B cell (primary cell): ENCODE measurements at regions not wholly inside any gene's neighbourhood (a gene's known extent, or its start where the extent isn't known, plus 50 kb on each side); places are given as distances from the start of the nearest gene placed in this dataset.

Experiments used
- ATAC-seq: fragments of 200-7000 bp; cut with Tn5 transposase; one replicate; pipeline ENCODE4 v1.10.0; 2021; ENCODE audit warnings: low read depth, mild to moderate bottlenecking, moderate number of reproducible peaks, moderate library complexity
- CTCF ChIA-PET: fragments of 350-600 bp; sonication (Branson Sonifier 250); formaldehyde crosslinking; loops from one replicate; lab custom pipeline; 2021; ENCODE audit warnings: antibody characterized with exemption, inconsistent platforms; lab: Charles Lee
- POLR2A ChIA-PET: fragments of 350-600 bp; sonication (Branson Sonifier 250); formaldehyde crosslinking; loops from one replicate; lab custom pipeline; 2021; ENCODE audit warnings: antibody characterized with exemption; lab: Charles Lee
- DNase-seq: peaks from one replicate; pipeline ENCODE4 v3.0.0; 2013
- H2AFZ ChIP-seq: 2 replicates; pipeline ENCODE4 v1.6.1; 2012; ENCODE audit warnings: mild to moderate bottlenecking, low read depth, low read length; ENCODE audit not compliant: insufficient read depth, poor library complexity, severe bottlenecking
- H3K27ac ChIP-seq, 2 donors: 1 replicate in 1 of 2; 2 replicates in 1 of 2; pipeline ENCODE4 v1.5.1; 2012 to 2013; ENCODE audit warnings: low read length in 2 of 2, mild to moderate bottlenecking in 2 of 2, moderate library complexity in 1 of 2
- H3K27me3 ChIP-seq, 4 experiments: fragments of 200-600 bp in 1 of 4; sonication (generic) in 1 of 4; replicated peaks in 1 of 4; 1 replicate in 2 of 4; 2 replicates in 2 of 4; pipeline versions ENCODE4 v1.6.1 to v1.7.0; 2013 to 2016; ENCODE audit warnings: low read length in 3 of 4, mild to moderate bottlenecking in 2 of 4, mixed read lengths in 1 of 4, moderate library complexity in 1 of 4; ENCODE audit not compliant: insufficient read depth in 4 of 4, control insufficient read depth in 3 of 4; ENCODE audit errors: control extremely low read depth in 1 of 4
- H3K36me3 ChIP-seq, 2 experiments: replicated peaks in 1 of 2; 1 replicate in 1 of 2; 2 replicates in 1 of 2; pipeline versions ENCODE4 v1.6.1 to v1.7.1; 2013; ENCODE audit warnings: low read length in 1 of 2; ENCODE audit not compliant: insufficient read depth in 2 of 2, control insufficient read depth in 1 of 2; ENCODE audit errors: control extremely low read depth in 1 of 2, extremely low read depth in 1 of 2
- H3K4me1 ChIP-seq, 2 donors: fragments of 200-600 bp in 1 of 2; sonication (generic) in 1 of 2; 1 replicate in 1 of 2; 2 replicates in 1 of 2; pipeline versions ENCODE4 v1.5.1 to v1.6.1; 2013 to 2017; ENCODE audit warnings: low read length in 2 of 2; ENCODE audit not compliant: control insufficient read depth in 2 of 2, insufficient read depth in 2 of 2
- H3K4me2 ChIP-seq: replicated peaks from 2 replicates; pipeline ENCODE3; 2012; ENCODE audit warnings: mild to moderate bottlenecking, low read depth, low read length; ENCODE audit not compliant: poor library complexity, severe bottlenecking
- H3K4me3 ChIP-seq, 5 experiments: fragments of 200-600 bp in 1 of 5; sonication (generic) in 1 of 5; 1 replicate in 3 of 5; 2 replicates in 2 of 5; pipeline versions ENCODE4 v1.5.1 to v1.7.0; 2011 to 2016; ENCODE audit warnings: low read length in 4 of 5, mild to moderate bottlenecking in 4 of 5, low read depth in 2 of 5, control low read depth in 1 of 5, moderate library complexity in 1 of 5; ENCODE audit not compliant: insufficient read depth in 1 of 5; ENCODE audit errors: control extremely low read depth in 1 of 5, extremely low read depth in 1 of 5
- H3K79me2 ChIP-seq: fragments of 200-600 bp; sonication (generic); one replicate; pipeline ENCODE4 v1.6.0; 2016; ENCODE audit warnings: low read length; ENCODE audit not compliant: control insufficient read depth, insufficient read depth
- H3K9ac ChIP-seq: fragments of 200-600 bp; sonication (generic); 2 replicates; pipeline ENCODE4 v1.6.1; 2017; ENCODE audit warnings: mild to moderate bottlenecking, low read length, moderate library complexity
- H3K9me3 ChIP-seq, 3 donors: one replicate each; pipeline versions ENCODE4 v1.6.1 to v1.7.1; 2013; ENCODE audit warnings: low read length in 2 of 3; ENCODE audit not compliant: control insufficient read depth in 2 of 3, insufficient read depth in 1 of 3; ENCODE audit errors: control extremely low read depth in 1 of 3
- H4K20me1 ChIP-seq: 2 replicates; pipeline ENCODE4 v1.6.0; 2012; ENCODE audit warnings: mild to moderate bottlenecking, low read length; ENCODE audit not compliant: insufficient read depth, control insufficient read depth, poor library complexity, severe bottlenecking
- H3K27ac Mint-ChIP-seq: one replicate; pipeline ENCODE4 v1.8.0; 2021; ENCODE audit warnings: mixed read lengths
- H3K27me3 Mint-ChIP-seq: one replicate; pipeline ENCODE4 v1.8.0; 2021; ENCODE audit warnings: mixed read lengths
- H3K4me1 Mint-ChIP-seq: one replicate; pipeline ENCODE4 v1.8.0; 2021; ENCODE audit warnings: mixed read lengths
- H3K4me3 Mint-ChIP-seq: one replicate; pipeline ENCODE4 v1.8.0; 2021; ENCODE audit warnings: mixed read lengths
- H3K9me3 Mint-ChIP-seq: one replicate; pipeline ENCODE4 v1.8.0; 2022; ENCODE audit warnings: mixed read lengths; ENCODE audit not compliant: insufficient read depth
- EZH2 ChIP-seq: IDR thresholded peaks from 2 replicates; pipeline ENCODE4 v1.6.1; 2012; ENCODE audit warnings: borderline replicate concordance, low read depth, mild to moderate bottlenecking, moderate library complexity, low read length; ENCODE audit not compliant: insufficient read depth, poor library complexity, severe bottlenecking
- WGBS: methylation state at CpG from one replicate; pipeline ENCODE4 v1.1.5; 2013; ENCODE audit warnings: missing lambda C conversion rate; ENCODE audit not compliant: insufficient coverage; 5-methylcytosine and 5-hydroxymethylcytosine counted together
- intact Hi-C: fragments of 100-400 bp; cut with micrococcal nuclease; formaldehyde crosslinking; loops from one replicate; pipeline ENCODE4 v1.10.0; 2022
- TF ChIP-seq, protein P1 (sequence below): fragments of 200-600 bp; IDR thresholded peaks from one replicate; pipeline ENCODE4 v1.8.0; 2022; ENCODE audit warnings: antibody characterized with exemption, mild to moderate bottlenecking

DNA sequence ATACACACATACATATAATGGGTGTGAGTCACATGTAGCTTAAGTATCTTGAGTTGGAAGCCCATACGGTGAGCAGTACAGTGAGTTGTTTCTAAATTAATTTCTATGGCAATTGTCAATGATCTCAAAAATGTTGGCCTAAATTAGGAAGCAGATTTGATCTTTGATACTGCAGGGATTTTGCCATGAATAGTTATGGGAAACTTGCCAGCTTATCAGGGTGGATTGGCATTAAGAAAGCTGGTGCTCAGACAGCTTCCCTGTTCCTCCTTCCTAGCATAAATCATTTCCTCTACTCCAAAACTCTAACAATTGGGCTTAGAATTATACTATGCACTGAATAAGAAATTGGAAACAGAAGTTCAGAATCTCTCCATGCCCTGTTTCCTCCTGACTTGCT is 150.9 kb upstream of the FRMD6 start:
- TF ChIP-seq, protein P1, sequence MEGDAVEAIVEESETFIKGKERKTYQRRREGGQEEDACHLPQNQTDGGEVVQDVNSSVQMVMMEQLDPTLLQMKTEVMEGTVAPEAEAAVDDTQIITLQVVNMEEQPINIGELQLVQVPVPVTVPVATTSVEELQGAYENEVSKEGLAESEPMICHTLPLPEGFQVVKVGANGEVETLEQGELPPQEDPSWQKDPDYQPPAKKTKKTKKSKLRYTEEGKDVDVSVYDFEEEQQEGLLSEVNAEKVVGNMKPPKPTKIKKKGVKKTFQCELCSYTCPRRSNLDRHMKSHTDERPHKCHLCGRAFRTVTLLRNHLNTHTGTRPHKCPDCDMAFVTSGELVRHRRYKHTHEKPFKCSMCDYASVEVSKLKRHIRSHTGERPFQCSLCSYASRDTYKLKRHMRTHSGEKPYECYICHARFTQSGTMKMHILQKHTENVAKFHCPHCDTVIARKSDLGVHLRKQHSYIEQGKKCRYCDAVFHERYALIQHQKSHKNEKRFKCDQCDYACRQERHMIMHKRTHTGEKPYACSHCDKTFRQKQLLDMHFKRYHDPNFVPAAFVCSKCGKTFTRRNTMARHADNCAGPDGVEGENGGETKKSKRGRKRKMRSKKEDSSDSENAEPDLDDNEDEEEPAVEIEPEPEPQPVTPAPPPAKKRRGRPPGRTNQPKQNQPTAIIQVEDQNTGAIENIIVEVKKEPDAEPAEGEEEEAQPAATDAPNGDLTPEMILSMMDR = no peak
- TF ChIP-seq EZH2 = no peak
- Mint-ChIP-seq H3K4me3 (no peak overlapping the region), H3K27me3 (peaks cover 11% of the 10 kb centered on the region), H3K9me3 (peaks cover 13% of the 10 kb centered on the region), H3K27ac (no peak overlapping the region), H3K4me1 (no peaks in the 10 kb centered on the region)
- H3K4me2 ChIP-seq = no peak overlapping the region
- no peaks in the 10 kb centered on the region for H3K36me3 ChIP-seq
- no peak overlapping the region for H2AFZ ChIP-seq
- POLR2A ChIA-PET = no interaction called here
- H3K27ac ChIP-seq = no peak overlapping the region
- H3K4me3 ChIP-seq = no peak overlapping the region
- H3K9ac ChIP-seq = no peak overlapping the region
- ATAC-seq (no peak), DNase-seq (no peak)
- 100% methylated on average over 1 of the region's 1 CpG for WGBS
- H3K79me2 ChIP-seq = no peaks in the 10 kb centered on the region
- H3K9me3 ChIP-seq = peaks cover 0 to 1% (median 0%) of the 10 kb centered on the region in 3 donors
- CTCF ChIA-PET = no interaction called here
- intact Hi-C loops = no loop called here
- H3K27me3 ChIP-seq = peaks cover 0 to 5% (median 0%) of the 10 kb centered on the region in 4 experiments
- H3K4me1 ChIP-seq = no peaks in the 10 kb centered on the region
- H4K20me1 ChIP-seq = no peaks in the 10 kb centered on the region

DNA sequence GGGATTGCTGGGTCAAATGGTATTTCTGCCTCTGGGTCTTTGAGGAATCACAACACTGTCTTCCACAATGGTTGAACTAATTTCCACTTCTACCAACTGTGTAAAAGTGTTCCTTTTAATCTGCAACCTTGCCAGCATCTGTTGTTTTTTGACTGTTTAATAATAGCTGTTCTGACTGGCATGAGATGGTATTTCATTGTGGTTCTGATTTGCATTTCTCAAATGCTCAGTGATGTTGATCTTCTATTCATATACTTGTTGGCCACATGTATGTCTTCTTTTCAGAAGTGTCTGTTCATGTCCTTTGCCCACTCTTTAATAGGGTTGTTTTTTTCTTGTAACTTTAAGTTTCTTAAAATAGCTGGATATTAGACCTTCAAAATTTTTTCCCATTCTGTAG is 150.0 kb upstream of the FRMD6 start:
- H3K4me3 ChIP-seq = no peak overlapping the region
- Mint-ChIP-seq H3K27me3 (peaks cover 16% of the 10 kb centered on the region), H3K4me3 (no peak overlapping the region), H3K27ac (no peak overlapping the region), H3K4me1 (no peaks in the 10 kb centered on the region), H3K9me3 (peaks cover 12% of the 10 kb centered on the region)
- intact Hi-C loops = no loop called here
- no peaks in the 10 kb centered on the region for H3K79me2 ChIP-seq
- TF ChIP-seq EZH2 = no peak
- TF ChIP-seq, protein P1 = no peak
- ChIA-PET POLR2A (no interaction called here), CTCF (no interaction called here)
- H3K4me2 ChIP-seq = no peak overlapping the region
- H3K9me3 ChIP-seq = peaks cover 0 to 1% (median 0%) of the 10 kb centered on the region in 3 donors
- H4K20me1 ChIP-seq = no peaks in the 10 kb centered on the region
- no peaks in the 10 kb centered on the region for H3K4me1 ChIP-seq
- no peak overlapping the region for H2AFZ ChIP-seq
- no peak overlapping the region for H3K9ac ChIP-seq
- H3K27ac ChIP-seq = no peak overlapping the region
- no peak for ATAC-seq
- DNase-seq = no peak
- no peaks in the 10 kb centered on the region for H3K36me3 ChIP-seq
- H3K27me3 ChIP-seq = peaks cover 0 to 9% (median 0%) of the 10 kb centered on the region in 4 experiments
